Renal cortex interstitium (tissue), 11 donors: ENCODE measurements at regions not wholly inside any gene's neighbourhood (a gene's known extent, or its start where the extent isn't known, plus 50 kb on each side); places are given as distances from the start of the nearest gene placed in this dataset.
A peak's percentile ranks its signal among the peaks of the same experiment; 100 is the strongest.

Experiments used
- DNase-seq, 11 donors: peaks; one replicate each; pipeline ENCODE4 v3.0.0-alpha.2; 2013; ENCODE audit warnings: low read depth in 9 of 11, low spot score in 4 of 11; ENCODE audit errors: extremely low read depth in 1 of 11

- DNase-seq: no peak
Measured at GRCh38 chr18:78696698-78697435, 282.8 kb upstream of the SALL3 start.

GRCh38 chr18:78697446-78697845 lies 282.2 kb upstream of the SALL3 start:
- DNase-seq: no peak

DNA sequence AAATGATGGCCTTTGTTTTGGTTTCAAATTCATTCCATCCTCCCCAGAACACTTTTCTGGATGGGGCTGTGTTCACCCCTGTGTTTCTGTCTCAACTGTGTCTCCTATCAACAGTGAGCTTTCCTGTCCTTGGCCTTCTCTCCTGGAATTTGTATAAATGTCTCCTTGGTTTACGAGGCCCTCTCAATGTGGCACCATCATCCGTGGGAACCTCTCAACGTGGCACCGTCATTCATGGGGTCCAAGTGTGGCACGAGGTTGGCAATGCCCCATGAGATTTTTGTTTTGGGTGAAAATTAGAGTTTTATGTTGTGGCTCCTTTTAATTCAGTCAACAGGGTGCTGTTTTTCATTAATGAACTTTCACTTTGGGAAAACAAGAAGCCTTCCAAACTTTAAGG lies 280.7 kb upstream of the SALL3 start:
- DNase-seq: no peak

DNA sequence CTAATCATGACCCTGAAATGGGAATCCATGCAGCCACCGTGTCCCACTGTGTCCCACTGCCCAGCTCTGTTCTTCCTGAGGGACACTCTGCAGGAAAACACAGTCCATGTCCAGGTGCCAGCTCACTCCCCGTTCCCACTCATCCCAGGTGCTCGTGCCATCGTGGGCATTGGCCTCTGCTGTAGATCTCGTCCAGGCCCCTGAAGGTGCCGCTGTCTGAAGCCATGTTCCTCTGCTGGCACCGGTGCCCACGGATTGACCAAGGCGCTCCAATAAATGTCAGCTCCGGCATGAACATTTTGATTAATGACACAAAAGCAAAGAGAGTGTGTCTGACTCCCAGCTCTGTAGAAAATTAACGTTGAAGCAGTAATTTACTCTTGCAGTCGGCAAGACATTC lies 280.1 kb upstream of the SALL3 start:
- no peak for DNase-seq

DNA sequence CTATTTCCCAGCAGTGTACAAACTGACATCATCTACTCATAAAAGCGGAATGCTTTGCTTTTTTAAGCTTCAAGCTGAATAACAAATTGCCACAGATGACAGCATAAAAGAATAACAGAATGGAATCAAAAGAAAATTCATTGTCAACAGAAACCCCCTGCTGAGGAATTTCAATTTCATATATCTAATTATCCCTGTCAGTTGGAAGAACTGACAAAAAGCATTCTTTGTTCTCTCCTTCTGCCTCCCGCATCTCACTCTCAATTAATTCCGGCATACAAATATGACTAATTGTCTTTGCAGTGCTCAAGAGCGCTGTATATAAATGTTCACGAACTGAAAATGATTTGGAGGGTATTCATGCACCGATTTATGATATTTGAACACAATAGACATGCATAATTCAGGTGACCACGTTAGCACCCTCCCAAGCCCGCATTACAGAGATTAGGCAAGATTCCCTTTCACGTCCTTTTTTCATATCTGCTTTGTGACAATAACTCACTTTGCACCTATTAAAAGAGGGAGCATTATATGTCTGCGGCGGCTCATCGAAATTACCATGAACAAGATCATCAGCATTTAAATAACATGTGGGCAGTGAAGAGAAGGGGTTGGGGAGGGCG lies 277.7 kb upstream of the SALL3 start:
- no peak for DNase-seq

DNA sequence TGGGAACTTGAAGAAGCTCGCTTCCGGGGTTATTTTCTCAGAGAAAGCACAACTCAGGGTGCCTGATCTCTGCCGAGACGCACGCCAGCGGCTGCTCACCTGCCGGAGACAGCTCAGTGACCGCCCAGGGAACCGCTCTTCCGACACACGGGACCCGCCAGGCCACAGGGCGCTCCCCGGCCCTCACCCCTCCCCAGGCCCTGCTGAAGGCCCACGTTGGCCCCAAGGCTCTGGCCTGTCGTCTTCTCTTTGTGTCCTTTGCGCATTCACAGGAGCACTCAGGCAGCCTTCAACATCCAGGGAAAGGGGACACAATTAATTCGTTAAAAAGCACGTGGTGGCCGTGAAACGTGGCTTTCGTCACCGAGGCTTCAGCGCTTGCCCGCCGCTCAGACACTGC lies 276.3 kb upstream of the SALL3 start:
- DNase-seq: no peak

DNA sequence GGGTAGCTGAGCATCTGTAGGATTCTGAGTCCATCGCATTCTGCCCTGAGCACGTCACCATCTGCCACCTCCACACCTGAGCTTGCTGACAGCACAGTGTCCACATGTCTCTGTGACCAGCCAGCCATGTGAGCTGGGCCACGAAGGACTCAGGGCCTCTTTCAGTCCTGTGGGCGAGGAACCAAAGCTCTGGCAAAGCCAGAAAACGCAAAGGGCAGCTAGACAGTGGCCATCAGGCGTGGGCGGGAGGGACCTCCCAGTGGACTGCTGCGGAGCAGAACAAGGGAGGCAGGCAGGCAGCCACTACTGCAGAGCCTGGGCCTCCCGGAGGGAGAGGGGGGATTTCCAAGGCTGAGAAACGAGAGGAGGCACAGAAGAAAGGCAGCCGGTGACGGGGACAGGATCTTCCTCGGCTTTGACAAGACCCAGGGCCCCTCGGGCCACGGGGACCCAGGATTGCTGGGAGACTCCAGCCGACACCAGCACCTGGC lies 274.6 kb upstream of the SALL3 start:
- DNase-seq: no peak

DNA sequence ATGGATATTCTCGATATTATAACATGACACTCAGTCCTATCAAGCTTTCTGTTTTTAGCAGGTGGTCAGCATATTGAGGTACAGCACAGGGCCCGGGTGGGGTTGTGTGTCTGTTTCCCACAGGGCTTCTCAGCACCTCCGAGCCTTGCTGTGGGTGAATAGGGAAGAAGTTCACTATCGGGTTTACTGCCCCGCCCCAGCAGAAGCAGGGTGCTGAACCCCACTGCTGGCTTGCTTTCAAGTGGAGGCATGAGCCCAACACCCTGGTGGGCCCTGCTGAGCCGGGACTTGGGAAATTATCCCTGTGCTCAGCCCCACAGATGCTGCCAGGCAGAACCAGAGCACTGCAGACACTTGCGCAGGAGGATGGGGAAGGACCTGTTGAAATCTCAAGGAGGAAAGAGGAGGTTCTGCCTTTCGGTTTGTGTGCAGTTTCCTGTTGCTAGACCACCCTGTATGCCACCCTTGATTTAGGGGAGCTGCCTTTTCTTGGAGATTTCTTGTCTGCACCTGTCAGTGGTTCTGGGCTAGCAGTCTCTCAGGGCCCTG lies 270.3 kb upstream of the SALL3 start:
- DNase-seq: no peak

GRCh38 chr18:78711316-78711715 lies 268.3 kb upstream of the SALL3 start:
- no peak for DNase-seq

GRCh38 chr18:78711971-78712370 lies 267.6 kb upstream of the SALL3 start:
- DNase-seq: no peak

DNA sequence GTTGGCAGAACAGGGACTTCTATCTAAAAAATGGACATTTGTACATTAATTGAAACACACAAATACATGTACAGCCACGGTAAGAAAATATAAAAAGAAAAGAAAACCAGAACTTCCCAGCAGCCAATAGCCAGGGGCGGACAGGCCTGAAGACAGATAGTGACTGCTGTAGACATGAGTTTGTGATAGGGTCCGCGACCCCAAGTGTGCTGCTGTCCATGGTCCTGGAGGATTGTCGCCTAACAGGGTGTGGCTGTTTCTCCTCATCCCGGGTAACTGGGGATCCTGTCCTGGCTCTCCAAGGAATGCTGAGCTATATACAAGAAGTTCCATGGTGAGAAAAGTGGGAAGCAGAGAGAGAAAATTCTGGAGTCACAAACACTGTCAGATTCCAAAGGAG lies 266.5 kb upstream of the SALL3 start:
- peak in 5 of 11 donors; percentile 41 to 53 (median 52) for DNase-seq

DNA sequence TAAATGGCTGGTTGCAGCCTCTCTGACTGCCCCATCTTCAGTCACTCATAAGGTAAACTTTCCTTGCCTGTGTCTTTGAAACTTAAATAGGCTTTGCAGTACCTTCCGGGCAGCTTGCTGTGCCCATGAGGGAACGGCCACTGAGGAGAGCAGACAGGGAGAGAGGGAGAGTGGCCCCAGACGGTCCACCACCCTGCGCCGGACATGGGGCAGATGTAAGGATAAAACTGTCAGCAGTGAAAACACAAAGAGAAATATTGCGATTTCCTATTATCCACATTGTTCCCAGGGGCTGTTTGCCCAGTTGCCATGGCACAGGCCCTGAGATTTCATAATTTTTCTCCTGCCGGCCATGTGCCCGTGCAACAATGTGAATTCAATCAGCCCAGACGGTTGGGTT lies 265.9 kb upstream of the SALL3 start:
- DNase-seq: no peak

DNA sequence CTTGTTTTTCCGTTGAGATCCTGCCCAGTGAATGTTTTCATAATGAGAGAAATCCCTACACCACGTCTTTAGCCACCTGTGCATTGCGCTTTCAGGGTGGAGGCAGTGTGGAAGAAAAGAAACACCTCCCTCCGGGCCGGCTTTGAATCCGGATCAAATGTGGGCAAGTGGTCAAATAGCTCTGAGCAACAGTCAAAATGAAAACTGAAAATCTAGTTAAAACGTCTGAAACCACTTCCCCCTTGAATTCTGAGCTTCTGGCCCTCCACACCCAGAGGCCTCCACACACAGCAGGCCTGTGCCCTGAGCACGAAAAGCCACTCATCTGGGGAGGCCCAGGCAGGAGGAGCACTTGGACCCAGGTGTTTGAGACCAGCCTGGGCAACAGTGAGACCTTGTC lies 263.6 kb upstream of the SALL3 start:
- DNase-seq: no peak

DNA sequence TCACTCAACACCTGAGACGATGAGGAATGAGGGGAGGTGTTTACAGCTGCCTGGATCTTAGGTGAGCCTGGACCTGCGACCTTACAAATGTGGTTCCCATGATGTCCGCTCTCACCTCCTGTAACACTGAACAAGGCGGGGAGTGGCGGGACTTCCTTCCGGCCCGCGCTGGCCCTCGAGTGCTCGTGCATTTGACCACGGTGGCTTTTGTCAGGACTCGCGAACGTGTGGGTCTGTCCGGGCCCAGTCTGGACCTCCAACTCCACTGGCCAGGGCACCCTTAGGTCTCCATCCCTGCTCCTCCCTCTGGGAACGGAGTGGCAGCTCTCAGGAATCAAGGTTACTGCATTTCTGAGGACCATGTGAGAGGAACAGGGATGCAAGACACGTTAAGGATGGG lies 263.0 kb upstream of the SALL3 start:
- DNase-seq: no peak

DNA sequence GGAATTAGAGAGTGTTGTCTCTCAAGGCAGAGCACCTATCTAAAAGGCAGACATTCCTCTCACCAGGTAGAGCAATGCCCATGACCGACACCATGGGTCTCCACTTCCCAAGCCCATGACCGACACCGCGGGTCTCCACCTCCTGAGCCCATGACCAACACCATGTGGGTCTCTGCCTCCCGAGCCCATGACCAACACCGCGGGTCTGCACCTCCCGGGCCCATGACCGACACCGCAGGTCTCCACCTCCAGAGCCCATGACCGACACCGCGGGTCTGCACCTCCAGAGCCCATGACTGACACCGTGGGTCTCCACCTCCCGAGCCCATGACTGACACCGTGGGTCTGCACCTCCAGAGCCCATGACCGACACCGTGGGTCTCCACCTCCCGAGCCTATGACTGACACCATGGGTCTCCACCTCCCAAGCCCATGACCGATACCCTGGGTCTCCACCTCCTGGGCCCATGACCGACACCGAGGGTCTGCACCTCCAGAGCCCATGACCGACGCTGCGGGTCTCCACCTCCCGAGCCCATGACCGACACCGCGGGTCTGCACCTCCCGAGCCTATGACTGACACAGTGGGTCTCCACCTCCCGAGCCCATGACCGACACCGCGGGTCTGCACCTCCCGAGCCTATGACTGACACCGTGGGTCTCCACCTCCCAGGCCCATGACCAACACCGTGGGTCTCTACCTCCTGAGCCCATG lies 262.4 kb upstream of the SALL3 start:
- no peak for DNase-seq

DNA sequence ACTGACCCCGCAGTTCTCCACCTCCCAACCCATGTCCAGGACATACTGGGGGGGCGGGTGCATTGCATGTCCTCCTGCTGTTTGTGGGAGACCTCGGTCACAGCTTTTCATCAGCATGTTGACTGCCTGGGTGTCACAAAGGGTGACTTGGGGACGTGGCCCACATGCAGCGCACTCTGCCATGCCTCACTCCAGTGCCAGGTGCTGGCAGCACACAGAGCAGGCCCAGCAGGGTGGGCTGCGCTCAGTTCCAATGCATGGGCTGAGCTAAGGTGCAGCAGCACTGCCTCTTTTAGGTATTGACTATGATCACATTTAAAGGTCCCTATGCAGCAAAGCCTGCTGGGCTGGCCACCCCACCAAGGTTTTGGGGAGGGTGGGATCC lies 261.9 kb upstream of the SALL3 start:
- no peak for DNase-seq

- DNase-seq: no peak
Measured at GRCh38 chr18:78719821-78720220, 259.8 kb upstream of the SALL3 start.

- no peak for DNase-seq
Measured at GRCh38 chr18:78720456-78721237, 259.0 kb upstream of the SALL3 start.

DNA sequence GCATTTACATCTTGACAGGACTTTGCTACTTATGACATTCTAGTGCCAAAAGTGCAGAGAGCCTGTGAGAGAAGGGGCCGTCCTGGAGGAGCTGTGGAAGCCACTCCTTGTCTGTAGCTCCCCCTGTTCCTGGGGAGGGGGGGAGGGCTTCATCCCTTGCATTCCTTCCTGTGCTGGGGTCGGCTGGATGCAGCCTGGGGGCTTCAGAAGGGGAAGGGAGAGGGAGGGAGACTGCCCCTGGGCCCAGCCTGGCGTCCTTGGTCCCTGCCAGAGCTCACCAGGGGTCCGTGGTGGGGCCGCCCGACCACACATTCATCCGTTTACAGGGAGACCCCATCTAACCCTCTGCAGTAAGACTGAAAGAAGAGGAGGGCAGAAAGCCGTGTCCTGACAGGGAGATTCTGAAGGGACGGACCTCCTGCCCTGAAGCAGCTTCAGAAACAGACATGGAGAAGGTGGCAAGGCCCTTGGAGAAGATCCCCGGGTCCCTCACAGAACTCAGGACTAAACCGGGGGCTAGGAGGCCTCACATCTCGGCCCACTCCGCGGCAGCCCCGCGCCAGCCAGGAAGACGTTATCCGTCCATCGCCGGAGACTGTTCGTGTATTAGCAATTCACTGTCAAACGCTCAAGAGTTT lies 258.3 kb upstream of the SALL3 start:
- no peak for DNase-seq
